ENCODE measurements at regions not wholly inside any gene's neighbourhood (a gene's known extent, or its start where the extent isn't known, plus 50 kb on each side); places are given as distances from the start of the nearest gene placed in this dataset.
A peak's percentile ranks its signal among the peaks of the same experiment; 100 is the strongest.
"Not testable (repeated sequence)": the region's sequence is repeated elsewhere in the genome, so short reads cannot be mapped to it uniquely, and the experiment has no call there.

DNA sequence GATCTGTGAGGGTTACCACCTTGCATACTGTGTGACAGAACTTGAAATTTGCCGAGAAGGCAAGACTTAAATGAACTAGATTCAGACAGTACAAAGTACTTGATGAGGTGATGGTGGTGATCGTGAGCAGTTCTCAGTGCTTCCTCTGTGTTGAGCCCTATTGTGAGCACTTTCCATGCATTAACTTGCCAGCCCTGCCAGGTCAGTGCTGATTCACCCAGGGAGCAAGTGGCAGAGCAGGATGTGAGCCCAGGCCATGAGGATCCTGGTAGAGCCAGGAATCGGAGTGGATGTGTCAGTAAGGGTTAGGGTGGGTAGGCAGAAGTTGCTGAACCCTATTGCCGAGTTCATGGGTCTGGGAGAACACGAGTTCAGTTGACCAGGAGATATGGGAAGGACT, 4545.7 kb upstream of the TPTE start:
- not testable (repeated sequence) for DNase-seq

DNA sequence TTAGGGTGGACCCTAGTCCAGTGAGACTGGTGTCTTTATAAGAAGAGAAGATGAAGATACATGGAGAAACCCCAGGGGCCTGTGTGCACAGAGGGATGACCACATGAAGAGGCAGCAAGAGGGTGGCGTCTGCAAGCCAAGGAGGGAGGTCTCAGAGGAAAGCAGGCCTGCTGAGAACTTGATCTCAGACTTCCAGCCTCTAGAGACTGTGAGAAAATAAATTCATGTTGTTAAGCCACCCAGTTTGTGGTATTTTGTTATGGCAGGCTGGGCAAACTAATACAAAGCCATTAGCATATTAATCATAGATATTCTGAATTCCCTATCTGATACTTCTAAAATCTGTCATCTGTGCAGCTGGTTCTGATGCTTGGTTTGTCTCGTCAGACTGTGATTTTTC, 4523.8 kb upstream of the TPTE start:
- not testable (repeated sequence) for DNase-seq

DNA sequence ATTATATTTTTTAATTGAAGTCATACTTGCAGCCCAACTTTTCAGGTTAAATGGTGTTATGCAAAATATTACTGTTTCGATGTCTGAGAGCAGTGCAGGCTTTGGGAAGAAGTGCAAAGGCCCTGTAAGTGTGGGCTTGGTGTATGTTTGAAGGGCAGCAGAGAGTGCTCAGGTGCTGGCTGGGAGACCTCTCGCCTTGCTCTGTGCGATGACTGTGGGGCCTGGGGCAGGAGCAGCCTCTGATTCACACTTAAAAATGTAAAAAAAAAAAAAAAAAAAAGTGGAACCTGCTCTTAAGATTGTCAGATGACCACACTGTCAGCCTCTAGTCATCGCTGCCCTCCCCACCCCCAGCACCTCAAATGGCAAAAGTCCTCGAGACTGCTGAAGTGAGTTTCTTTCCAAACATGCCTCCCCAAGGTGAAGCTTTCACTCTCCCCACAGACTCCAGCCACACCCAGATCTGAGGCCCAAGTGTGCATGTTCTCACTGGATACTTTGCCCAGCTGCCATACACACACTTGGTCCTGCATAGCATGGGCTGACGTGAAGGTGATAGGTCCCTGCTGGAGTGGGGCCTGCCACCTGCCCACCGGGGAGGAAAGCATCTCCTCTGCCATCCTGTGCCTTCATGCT, 4505.8 kb upstream of the TPTE start:
- not testable (repeated sequence) for DNase-seq

DNA sequence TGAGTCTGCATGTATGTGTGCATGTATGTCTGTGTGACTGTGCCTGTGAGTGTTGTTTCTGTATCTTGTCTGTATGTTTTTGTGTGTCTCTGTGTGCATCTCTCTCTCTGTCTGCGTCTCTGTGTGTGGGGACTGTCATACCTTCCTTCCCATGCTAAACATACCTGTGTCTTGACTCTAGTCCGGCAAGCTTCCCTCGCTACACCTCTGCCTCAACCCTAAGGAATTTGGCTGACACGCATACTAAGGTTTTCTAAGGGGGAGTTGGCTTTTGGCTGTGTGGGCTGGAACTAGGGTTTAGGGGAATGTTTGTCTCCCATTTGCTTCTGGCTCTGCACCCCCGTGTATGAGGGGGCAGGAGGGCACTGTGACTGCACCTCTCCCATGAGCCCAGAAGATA, 4500.9 kb upstream of the TPTE start:
- DNase-seq: not testable (repeated sequence)

DNA sequence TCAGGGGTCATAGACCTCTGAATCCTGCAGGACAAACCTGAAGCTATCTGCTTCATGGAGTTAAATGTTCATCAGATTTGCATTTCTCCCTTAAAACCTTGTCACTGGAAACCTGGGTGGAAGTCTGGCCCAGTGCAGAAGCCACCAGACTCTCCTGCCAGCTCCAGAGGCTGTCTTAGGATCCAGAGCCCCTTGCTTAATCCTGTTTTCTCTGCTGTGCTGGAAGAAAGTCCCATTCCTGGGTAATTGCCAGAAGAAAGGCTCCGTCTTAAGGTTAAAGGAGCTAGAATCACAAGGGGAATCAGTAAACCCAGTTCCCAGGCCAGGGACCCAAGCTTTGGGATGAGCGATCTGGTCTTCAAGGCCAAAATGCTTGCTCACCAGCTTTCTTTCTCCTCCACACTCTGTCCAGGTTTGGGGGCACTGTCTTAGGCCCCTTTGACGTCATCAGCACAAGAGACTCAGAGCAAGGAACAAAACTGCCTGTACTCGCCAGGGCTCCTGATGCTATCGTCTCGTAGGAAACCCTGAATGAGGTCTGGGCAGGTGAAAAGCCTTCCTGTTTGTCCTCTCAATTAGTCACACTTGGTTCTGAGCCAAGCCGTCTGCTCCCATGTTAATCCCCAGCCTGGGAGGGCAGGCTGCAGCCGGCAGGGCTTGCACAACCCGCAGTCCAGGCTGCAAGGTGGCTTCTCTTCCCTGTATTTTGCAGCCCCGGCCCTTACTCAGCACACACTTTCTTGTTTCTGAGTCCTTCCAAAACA, 4500.2 kb upstream of the TPTE start:
- DNase-seq: not testable (repeated sequence)

DNA sequence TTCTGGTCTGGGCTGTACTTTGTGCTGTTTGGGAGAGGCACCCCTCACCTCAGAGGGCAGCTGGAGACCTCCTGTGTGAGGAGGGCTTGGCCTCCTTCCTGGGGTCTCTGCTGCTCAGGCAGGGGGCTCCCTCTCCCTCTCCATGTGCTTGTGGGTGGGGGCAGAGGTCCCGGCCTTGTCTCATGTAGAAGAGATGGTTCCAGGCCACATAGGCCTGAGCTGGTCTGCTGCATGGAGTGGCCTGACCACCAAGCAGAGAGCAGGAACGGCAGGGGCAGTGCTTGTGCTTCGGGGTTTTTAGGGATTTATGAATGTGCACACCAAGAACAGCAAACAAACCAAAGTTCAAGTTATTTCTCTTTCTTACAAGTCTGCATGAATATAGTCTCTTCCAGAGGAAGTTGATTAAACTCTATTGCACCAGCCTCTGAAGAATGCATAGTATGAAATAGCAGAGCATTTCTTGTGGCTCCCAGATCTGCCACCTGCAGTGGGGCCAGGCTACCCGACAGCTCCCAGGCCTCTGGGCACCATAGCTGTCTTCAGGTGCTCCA, 4499.6 kb upstream of the TPTE start:
- not testable (repeated sequence) for DNase-seq

DNA sequence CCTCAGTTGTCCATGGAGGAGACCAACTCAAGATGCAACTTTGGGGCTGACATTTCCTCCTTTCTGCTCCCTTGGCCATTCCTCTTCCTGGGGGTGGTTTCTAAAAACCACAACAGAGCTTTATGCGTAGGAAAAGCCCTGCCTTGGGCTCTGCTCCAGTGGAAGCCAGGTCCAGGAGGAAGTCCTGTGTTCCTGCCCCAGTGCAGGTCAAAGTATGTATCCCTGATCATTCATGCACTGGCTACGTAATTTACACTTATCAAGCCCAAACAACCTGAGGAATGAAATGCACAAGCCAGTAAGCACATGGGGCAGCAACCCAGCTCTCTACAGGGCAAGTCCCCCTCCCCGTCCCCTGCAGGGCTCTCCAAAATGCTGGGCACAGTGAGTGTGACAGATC, 4498.1 kb upstream of the TPTE start:
- not testable (repeated sequence) for DNase-seq

DNA sequence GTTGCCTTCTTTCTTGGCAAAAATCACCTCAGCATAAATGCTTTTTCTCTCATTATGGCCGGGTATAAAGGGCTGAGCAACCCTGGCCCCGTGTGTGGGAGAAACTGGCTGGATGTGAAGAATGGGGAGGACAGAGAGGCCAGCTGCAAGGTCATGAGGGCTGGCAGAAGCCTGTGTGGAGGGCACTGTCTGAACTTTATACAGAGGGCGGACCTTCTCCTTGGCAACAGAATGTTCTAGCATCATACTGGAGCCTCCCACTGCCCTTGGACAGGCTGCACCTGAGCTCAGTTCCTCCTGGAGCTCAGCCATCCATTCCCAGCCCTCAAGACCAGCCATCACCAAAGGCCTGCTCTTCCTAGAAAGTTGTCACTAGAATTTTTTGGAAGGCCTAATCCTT, 4496.2 kb upstream of the TPTE start:
- not testable (repeated sequence) for DNase-seq

DNA sequence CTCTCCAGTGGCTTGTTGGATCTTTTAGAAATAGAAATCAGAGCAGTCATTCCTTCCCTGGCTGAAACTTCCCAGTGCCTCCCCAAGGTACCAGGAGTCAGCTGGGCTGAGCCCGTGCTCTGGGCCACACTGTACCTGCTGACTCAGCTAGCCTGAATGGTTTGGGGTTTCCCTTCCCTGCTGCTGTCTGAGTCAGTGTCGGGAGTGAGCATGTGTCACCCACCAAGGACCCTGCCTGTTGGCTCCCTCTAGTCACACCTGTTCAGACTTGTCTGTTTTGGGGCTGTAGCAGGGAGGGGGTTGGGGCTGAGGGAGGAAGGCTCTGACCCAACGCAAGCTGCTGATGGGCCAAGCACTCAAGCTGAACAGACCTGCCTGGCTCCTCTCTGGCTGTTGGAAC, 4493.9 kb upstream of the TPTE start:
- DNase-seq: not testable (repeated sequence)

DNA sequence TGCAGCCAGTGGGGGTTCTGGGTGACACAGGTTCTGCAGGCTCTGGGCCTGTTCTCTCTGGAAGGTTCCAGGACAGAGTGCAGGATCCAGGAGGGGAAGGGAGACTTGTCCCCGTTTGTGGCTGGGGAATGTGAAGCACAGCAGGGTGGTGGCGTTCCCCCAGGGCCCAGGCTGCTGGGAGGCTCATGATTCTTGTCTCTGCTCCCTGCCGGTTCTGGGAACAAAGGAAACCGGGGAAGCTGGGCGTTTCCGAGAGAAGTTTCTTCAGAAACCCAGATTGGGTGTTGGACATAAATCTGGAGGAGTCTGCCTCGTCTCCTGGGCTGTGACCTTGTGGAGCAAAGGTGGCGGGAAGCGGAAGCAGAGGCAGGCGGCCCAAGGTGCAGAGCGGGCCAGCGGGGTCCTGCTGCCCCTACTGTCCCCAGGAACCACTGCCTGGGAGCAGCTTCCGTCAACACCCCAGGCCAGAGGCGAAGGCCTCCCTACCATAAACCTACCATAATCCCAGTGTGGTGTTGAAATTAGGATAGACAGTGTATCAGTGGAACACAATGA, 4487.2 kb upstream of the TPTE start:
- not testable (repeated sequence) for DNase-seq

DNA sequence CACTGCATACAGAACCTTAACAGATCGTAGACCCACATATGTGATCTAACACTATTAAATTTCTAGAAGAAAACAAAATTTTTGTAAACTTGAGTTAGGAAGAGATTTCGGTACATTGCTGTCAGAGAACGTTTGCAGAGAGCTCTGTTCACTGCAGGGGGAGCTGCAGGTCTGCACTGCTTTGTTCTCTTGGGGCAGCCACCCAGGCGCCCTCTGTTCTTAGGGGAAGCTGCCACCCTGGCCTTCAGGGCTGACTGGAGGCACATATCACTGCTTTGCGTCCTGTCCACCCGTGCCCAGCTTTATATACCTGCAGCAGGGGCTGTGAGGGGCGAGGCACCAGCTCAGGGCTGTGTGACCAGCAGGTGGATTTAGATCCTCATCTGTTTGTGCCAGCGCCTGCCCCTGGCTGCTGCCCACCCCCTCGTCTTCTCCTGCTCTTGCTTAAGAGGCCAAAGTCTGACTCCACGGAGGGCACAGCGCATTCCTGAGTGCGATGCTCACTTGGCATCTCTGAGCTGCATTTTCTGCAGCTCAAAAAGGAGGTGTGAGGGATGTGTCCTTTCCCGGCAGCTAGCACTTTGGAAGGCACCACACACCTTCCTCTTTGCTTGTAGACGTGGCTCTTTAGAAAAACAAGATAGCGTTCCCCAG, 4486.4 kb upstream of the TPTE start:
- not testable (repeated sequence) for DNase-seq

DNA sequence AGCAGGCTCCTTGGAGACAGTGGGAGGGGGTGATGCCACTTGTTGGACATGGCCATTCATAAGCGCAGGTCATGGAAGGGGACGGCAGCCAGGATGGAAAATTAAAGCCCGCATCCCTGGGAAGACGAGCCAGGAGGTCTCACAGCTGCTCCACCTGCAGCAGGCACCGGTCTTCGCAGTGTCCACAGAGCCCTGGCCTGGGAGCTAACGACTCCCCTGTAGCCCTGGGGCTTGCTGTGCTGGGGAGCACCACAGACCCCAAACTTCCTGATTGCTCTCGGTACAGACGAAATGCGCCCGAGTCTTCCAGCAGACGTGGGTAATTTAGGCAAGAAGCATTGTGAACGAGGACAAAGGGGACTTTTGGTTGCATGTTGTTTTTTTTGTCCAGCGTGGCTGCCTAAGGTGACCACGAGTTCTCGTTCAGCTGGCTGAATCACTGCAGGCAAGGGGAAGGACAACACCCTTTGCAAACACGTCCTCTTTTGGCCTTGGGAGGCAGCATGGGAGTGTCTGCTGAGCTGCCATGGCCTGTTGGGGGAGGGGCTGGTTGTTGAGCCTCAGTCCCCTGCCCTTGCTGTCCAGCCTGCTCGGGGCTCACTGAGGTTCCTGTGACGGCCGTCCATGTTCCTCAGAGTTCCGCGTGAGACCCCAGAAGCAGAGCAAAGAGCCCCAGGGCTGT, 4485.8 kb upstream of the TPTE start:
- DNase-seq: not testable (repeated sequence)

DNA sequence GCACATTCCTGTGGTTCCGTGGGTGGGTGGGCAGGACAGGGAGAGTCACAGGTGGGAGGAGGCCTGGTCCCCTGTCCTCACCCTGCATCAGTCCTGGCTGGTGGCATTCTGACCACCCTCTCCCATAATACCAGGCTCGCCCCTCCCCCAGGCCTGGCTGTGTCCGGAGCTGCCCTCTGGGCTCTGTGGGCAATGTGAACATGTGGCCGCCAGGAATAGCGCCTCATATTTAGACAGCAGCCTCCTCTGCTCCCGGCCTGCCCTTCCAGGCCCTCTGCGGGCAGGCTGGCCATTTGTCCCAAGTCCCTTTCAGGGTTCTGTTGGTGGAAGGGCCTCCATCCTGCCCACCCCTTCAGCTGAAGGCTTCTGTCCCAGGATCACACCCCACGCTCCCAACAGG, 4482.2 kb upstream of the TPTE start:
- not testable (repeated sequence) for DNase-seq

DNA sequence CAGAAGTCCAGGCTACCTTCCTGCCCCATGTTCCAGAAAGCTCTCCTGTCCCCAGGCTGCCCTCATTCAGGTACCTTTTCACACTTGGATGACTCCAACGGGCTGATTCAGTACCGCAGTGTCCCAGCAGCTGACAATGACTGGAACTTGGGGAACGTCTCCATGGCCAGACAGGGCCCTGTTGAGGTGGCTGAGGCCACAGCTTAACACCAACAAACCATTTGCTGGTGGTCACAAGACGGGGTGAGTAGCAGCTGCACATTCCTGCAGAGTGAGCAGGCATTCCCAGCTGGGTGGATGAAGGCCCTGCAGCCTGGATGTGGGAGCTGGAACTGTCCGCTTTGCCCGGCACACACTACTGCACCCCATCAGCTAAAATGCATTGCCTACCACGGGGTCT, 4481.3 kb upstream of the TPTE start:
- DNase-seq: not testable (repeated sequence)

DNA sequence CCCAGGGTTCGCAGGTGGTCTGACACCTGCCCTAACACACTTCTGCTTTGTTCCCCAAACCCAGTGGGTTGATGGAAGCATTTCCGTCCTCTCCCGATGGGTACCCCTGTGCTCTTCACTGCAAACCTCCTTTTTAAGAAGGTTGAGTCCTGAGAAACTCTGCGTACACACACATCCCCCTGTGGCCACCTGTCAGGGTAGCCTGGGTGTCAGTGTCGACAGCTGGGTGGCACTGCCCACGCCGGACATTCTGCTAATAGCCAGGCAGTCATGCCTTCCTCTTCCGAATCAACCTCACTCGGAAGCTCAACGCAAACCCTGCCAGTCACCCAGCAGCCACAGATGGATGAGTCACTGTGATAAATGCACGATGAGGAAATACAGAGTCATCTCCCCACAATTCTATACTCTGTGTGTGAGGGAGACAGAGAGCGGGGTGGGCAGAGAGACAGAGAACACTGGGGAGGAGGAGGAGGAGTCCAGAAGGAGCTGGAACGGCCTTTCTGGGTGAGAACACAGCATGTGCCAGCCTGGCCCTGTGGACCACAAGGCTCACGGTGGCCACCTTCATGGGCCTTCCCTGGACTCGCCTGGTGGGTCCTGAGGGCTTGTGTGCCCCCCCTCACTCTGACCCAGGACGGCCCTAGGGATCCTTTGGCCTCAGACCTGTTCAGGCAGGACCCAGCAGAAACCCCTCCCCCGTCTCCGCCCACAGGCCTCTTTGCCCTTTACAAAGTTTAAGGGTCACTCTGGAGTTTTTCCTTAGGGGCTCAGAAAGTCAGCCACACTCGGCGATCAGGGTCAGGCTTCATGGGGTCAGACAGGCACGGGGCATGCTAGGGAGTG, 4477.7 kb upstream of the TPTE start:
- DNase-seq: peak; percentile 11

DNA sequence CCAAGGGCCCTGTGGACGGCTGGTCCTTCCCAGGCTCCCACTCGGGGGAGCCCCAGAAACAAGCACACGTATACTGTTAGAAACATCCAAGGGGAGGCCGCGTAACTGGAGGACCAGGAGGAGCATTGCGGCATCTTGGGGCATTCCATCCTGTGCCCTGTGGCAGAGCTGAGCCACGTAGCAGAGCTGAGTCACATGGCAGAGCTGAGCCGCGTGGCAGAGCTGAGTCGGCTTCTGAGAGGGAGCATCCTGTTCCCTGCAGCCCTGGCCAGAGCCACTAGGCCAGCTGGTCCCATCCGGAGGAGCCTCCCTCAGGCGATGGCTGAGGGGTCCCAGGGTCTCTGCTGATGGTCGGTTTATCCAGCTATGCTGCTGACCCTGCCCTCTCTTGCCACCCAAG, 4476.7 kb upstream of the TPTE start:
- not testable (repeated sequence) for DNase-seq

DNA sequence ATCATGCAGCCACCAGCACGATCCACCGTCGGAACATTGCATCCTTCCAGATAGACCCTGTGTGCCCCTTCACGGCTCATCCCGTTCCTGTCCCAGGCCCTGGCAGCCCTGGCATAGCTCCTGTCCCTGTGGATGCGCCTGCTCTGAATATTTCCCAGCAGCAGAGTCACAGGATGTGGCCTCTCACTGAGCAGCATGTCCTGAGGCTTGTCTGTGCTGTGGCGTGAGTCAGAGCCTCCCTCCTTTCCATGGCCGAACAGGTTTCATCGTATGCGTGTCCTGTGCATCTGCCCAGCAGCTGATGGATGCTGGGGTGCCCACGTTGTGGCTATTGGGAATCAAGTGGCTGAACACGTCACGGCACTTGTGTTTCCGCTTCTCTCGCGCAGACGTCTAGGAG, 4471.5 kb upstream of the TPTE start:
- DNase-seq: not testable (repeated sequence)

DNA sequence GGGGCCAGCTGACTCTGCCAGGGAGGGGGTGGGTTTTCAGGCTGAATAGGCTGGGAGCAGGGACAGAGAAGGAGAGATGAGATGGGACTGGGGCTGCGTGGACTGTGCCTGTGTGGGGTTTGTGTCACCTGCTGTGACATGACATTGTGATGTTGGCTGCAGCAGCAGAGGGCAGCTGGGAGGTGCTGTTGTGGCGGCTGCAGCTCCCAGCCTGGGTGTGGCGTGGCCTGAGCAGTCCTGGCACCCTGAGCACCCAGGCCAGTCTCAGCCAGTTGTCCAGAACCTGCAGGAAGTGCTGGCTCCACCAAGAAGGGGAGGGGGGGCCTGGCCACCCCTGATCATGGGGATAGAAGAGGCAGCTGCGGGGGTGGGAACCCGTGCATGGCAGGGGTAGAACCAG, 4469.3 kb upstream of the TPTE start:
- not testable (repeated sequence) for DNase-seq

DNA sequence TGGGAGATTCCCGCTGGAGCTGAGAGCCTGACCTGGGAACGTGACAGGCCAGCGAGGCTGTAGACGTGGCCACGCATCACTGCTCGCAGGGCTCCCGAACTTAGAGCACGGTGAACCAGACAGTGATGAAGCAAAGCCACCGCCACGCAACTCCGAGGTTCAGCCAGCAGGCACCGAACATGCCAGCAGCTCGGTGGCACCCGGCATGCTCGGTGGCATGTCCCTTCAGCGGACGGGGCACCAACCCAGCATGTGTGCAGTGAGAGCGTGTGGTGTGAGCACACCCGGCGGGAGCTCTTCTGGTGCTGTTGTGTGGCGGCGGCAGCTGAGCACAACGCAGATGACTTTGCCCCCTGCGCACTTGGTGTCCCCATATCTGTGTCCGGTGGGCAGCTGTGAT, 4468.2 kb upstream of the TPTE start:
- not testable (repeated sequence) for DNase-seq

DNA sequence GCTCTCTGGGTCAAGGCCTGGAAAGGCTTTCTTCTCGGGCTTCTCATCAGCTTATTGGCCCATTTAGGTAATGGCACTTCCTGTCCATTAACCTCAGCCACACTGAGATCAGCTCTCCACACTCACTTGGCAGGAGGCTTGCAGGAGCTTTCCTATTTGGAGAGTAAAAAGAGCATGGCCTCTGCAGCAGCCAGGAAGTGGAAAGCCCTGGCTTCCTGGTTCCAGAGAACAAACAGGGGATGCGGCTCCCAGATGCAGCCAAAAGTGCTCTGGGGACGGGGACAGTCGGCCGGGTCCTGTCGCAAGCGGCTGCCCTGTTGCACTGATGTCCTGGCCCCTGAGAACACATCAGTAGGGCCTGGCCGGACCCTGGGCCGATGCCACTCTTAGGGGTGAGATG, 4462.4 kb upstream of the TPTE start:
- not testable (repeated sequence) for DNase-seq

DNA sequence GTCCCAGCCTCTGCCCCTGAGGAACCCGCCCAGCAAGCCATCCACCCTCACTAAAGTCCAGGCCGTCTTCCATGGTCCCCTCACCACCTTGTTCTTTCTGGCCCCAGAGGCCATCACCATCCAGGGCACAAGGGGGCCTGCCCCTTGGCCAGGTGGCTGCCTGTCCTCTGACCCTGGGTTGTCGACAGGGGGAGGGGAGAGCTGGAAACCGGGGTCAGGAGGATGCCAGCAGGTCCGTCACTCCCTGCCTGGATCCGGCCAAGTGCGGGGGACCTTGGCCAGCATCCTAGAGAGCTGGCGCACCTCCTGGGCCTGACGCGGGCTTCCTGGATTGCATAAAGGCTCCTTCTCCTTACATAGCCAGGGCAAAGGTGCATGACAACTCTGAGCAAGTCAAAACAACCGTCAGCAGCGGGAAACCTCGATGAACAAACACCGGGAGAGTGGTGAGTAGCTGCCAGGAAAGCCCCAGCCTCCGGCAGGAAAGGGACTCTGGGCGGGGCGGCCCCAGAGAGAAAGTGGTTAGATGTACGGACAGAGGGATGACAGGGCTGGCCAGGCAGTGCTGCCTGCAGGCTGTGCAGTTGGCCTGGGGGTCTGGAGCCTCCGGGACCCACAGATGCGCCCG, 4461.2 kb upstream of the TPTE start:
- not testable (repeated sequence) for DNase-seq

Data from stimulated activated CD8-positive, alpha-beta memory T cell treated with anti-CD3 and anti-CD28 coated beads, Interleukin-4, amount 100 ng/mL, for 48 hours (primary cell).